HG03469 (cell line): ENCODE measurements at regions not wholly inside any gene's neighbourhood (a gene's known extent, or its start where the extent isn't known, plus 50 kb on each side); places are given as distances from the start of the nearest gene placed in this dataset.
A peak's percentile ranks its signal among the peaks of the same experiment; 100 is the strongest.

Experiments
- ATAC-seq: cut with Tn5 transposase; IDR thresholded peaks from one replicate; pipeline ENCODE4 v1.9.1; 2021; ENCODE audit warnings: mild to moderate bottlenecking, moderate library complexity, moderate number of reproducible peaks; ENCODE audit not compliant: unreplicated experiment

DNA sequence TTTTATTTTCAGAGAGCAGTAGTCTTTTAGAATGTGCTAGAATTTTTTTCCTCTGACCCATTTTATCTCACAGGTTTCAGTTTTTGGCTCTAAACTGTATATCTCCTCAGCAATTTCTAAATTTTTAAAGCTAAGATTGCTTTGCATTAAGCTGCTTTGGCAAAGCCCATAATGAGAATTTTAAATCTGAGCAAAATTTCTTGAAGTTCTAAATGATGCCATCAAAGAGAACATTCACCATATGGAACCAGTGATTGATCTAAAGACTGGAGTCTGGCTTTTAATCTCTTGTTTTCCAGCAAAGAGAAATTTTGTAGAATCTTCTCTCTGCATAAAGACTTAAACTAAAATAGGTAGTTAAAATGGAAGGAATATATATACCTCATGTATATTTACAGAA lies 313.6 kb downstream of the TBC1D32 start:
- ATAC-seq, result no peak

DNA sequence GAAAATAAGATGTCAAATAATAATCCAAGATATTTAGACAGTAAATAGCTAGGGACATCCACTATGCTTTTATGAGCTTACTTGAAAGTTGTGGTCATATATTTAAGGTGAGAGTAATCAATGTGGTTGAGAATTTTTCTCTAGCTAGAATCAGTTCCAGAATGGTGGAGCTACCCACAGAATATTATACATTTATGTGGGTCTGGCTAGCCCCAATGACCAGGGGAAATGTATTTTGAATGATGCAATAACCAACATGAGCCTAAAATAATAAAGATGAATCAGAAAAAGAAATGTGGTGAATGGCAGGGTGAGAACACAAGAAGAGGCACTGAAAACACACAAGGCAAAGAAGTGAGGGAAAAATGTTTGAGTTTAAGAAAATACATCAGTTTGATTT lies 325.7 kb downstream of the TBC1D32 start:
- no peak for ATAC-seq

GRCh38 chr6:121006024-121006423 lies 328.3 kb downstream of the TBC1D32 start:
- ATAC-seq, result no peak

GRCh38 chr6:121000381-121000780 lies 333.9 kb downstream of the TBC1D32 start:
- no peak for ATAC-seq

DNA sequence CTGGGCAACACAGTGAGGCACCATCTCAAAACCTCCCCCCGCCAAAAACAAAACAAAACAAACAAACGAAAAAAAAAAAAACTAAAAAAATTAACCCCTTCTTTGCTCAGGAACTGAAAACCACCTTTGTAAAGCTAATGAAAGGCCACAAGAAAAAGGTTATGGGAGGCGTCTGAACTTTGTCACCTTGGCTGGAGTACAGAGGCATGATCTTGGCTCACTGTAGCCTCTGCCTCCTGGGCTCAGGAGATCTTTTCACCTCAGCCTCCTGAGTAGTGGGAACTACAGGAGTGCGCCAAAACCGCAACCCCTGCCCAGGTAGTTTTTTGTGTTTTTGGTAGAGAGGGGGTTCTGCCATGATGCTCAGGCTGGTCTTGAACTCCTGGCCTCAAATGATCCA lies 337.9 kb downstream of the TBC1D32 start:
- ATAC-seq, result no peak

- no peak for ATAC-seq
Measured at GRCh38 chr6:120994573-120994967, 339.7 kb downstream of the TBC1D32 start.

DNA sequence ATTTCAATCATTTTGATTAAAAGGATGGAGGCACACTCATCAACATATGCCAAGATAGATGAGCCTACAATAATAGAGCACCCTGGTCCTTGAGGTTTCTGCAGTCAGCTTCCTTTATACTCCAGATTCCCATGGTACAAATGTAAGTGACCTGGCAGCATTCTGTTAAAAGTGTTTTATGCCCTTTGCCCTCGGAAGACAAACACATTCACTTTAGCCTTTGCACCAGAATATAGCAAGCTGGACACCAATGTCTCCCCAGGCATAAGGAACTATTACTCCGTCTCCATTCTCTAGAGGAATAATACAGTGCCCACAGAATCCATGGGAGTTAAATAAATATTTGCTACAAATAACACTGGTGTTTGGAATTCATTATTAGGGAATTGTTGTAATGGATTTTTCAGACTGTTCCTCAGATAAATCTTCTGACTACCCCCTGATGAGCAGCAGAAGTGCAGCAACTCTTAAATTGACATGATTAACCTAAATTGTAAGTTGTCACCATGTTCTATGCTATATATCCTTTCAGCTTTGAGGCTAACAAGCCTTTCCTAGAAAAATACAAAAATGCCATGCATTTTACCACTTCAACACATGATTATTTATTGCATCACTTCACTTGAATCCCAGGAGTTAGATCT lies 340.2 kb downstream of the TBC1D32 start:
- no peak for ATAC-seq

GRCh38 chr6:120992257-120992656 lies 342.0 kb downstream of the TBC1D32 start:
- no peak for ATAC-seq

DNA sequence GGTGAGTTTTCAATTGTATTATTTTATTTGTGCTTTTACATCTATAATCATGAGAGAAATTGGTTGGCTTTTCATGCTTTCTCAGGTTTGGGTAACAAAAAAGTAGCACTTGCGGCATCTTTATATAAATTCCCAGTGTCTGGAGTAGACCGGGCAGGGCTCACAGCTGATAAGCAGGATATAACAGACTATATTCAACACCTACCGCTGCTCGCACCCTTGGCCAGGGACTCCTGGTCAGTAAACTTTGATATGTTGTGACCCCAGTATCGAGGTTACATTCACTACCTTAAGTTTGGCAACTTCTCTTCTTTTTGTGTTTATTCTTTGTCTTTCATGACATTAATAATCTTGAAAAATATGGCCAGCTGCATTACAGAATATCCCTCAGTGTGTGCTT lies 343.4 kb downstream of the TBC1D32 start:
- no peak for ATAC-seq

DNA sequence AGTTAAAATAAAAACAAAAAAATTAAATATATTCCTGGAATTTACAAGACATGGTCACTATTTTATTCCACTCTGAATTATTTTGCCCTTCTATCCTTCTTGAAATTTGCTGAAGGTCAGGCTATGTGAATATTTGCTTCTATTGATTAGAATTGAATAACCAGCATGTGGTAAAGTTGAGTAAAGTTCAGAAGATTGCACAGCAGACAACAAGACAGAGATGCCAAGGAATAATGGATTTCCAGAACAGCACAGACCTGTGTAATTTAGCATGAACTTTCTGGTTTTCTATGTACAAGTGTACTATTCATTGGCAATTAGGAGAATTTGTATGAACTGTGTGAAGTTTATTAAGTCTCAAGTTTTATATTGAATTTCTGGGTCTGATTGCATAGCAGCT lies 352.4 kb downstream of the TBC1D32 start:
- no peak for ATAC-seq

DNA sequence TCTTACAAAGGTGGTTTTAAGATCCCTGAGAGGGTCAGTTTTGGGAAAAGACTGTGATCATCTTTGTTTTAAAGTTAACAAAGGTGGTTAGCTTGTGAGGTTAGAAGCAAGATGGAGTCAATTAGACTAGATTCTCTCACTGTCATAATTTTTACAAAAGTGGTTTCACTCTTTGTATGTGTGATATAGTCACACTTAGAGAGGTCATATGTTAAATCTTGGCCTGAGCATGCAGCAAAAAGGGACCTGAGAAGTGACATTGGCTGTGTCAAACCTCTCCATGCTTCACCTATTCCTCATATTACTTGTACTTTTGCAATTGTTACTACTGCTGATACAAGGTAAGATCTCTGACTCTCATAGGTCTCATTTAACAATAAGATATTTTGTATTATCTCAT lies 368.0 kb downstream of the TBC1D32 start:
- ATAC-seq, result peak; percentile 21

- peak; percentile 51 for ATAC-seq
Measured at GRCh38 chr6:120965814-120966213, 368.5 kb downstream of the TBC1D32 start.

GRCh38 chr6:120960761-120961160 lies 373.5 kb downstream of the TBC1D32 start:
- ATAC-seq, result peak; percentile 56

- no peak for ATAC-seq
Measured at GRCh38 chr6:120954111-120954510, 380.2 kb downstream of the TBC1D32 start.

DNA sequence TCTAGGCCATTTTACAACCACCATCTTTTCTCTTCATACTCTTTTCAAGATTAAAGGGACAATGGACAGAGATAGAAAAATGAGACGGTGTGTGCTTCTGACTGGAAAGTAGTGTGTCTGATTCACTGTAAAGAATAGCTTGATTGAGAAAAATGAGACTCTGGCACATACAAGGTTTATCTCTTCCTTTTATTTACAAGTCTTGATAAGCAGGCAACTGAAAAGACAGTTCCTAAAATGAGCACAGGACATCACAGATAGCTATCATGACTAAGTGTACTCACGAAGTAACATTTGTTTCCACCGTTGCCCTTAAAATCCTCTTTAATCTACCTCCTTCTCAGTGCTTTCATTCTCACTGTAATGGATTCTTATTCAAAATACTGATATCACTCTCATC lies 383.0 kb downstream of the TBC1D32 start:
- ATAC-seq, result no peak

- ATAC-seq, result no peak
Measured at GRCh38 chr6:120947111-120947510, 387.2 kb downstream of the TBC1D32 start.

DNA sequence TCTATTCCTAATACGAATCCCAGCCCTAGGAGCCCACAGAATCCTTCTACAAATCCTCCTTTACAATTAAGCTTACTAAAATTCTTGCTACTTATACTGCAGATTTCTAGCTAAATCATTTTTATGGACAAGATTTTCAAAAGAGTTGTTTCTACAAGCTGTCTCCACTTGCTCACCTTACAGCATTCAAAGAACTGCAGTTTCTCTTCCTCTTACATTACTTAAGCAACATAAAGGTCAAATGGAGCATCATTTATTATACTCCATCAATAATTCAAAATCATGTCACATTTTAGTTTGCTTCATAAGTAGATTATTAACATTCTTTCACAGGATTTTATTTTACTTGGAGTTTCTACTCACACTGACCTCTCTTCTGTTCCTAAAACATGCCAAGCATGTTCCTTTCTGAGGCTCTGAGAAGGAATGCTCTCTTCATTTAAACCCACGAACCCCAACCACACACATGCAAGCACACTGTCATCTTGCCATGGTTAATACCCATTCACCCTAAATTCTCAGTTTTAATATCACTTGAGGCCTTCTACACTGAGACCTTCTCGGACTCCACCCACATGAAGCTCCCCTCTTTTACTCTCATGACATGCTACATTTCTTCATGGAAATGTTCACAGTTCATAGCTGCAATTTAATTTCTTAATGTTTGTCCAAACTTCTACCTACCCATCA lies 388.2 kb downstream of the TBC1D32 start:
- peak; percentile 74 for ATAC-seq

DNA sequence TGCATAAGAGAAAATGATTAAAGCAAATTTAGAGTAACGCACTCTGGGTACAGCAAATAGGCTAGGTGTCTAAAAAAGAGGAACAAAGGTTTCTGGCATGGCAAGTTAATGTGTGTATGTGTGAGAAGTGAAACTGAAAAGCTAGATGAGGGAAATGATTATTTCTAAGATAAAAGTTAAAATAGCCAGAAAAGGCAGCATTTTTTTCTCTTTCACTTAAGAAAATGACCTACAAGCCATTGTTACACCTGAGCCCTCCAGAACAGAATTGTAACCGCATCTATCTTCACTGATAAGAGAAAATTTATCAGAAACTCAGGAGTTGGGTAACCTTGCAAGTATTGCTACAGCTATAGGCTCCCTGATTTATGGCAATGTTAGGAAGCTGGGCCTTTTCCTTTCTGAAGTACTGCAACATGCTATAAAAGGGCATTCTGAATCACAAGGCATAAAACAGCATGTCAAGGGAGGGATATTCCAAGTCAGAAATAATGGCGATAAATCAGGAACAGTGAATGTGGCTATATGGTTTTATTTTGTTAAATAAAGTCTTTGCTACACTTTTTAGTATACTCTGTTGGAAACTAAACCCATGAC lies 395.3 kb downstream of the TBC1D32 start:
- peak; percentile 95 for ATAC-seq

DNA sequence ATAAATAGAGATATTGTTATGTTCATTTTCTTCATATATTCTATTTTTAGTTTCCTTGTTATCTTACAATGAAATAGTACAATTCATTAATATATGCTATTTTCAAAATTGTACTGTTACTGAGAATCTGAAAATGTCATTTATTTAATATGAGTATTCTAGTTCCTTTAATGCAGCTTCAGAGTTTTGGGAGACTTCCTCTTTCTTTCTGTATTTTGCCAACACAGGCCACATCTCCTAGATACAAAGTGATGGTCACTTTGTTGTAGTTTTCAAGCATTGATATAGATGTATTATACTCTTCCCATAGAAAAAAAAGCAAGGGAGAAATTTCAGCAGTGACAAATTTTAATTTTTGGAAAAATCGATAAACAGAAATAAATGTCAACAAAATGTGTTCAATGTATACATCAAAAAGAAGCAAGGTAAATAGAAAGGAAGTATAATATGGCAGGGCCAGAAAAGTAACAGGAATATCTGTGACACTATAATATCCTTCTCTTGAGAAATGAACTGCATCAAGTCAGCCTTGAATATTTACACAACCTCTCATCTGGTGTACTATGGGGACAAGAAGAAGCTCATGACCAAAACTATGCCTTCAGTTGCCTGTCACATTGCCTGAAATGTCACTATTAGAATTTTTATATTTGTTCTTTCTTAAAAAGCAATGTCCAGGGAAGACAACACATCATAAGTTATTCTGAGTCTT lies 396.0 kb downstream of the TBC1D32 start:
- ATAC-seq, result peak; percentile 23

- ATAC-seq, result peak; percentile 34
Measured at GRCh38 chr6:120935908-120936307, 398.4 kb downstream of the TBC1D32 start.

- ATAC-seq, result no peak
Measured at GRCh38 chr6:120935016-120935415, 399.3 kb downstream of the TBC1D32 start.
